NB4 (cell line): ENCODE measurements at regions not wholly inside any gene's neighbourhood (a gene's known extent, or its start where the extent isn't known, plus 50 kb on each side); places are given as distances from the start of the nearest gene placed in this dataset.

Experiments used
- CTCF ChIP-seq: IDR thresholded peaks from one replicate; pipeline ENCODE4 v1.5.1; 2012; ENCODE audit warnings: low read depth, low read length
- MAX ChIP-seq: IDR thresholded peaks from 2 replicates; pipeline ENCODE4 v1.6.1; 2011; ENCODE audit warnings: low read depth, low read length
- POLR2A ChIP-seq: IDR thresholded peaks from 2 replicates; pipeline ENCODE4 v1.6.1; 2011; ENCODE audit warnings: mild to moderate bottlenecking; ENCODE audit not compliant: insufficient read length; ENCODE audit errors: extremely low read depth

GRCh38 chr10:52871191-52871843, 98.7 kb upstream of the MBL2 start:
- TF ChIP-seq CTCF (no peak), MAX (no peak), POLR2A (no peak)
